H9 (cell line): ENCODE measurements at regions not wholly inside any gene's neighbourhood (a gene's known extent, or its start where the extent isn't known, plus 50 kb on each side); places are given as distances from the start of the nearest gene placed in this dataset.

ENCODE experiments used
- DNase-seq: peaks from one replicate; pipeline ENCODE4 v3.0.0-alpha.2; 2017
- H2AFZ ChIP-seq: one replicate; pipeline ENCODE4 v1.6.1; 2013; ENCODE audit warnings: mild to moderate bottlenecking, low read length, control low read depth, moderate library complexity
- H2AK5ac ChIP-seq: 2 replicates; pipeline ENCODE4 v1.6.1; 2013; ENCODE audit warnings: low read length, control low read depth, mixed read lengths; ENCODE audit not compliant: insufficient read length
- H2BK120ac ChIP-seq: one replicate; pipeline ENCODE4 v1.6.1; 2013; ENCODE audit warnings: low read depth, mild to moderate bottlenecking, low read length, control low read depth, inconsistent platforms; ENCODE audit not compliant: poor library complexity, severe bottlenecking
- H2BK12ac ChIP-seq: 2 replicates; pipeline ENCODE4 v1.6.1; 2013; ENCODE audit warnings: low read length, control low read depth, mixed read lengths, low read depth; ENCODE audit not compliant: insufficient read length
- H2BK15ac ChIP-seq: 2 replicates; pipeline ENCODE4 v1.6.1; 2013; ENCODE audit warnings: low read depth, low read length, control low read depth
- H2BK20ac ChIP-seq: one replicate; pipeline ENCODE4 v1.6.1; 2013; ENCODE audit warnings: low read depth, mild to moderate bottlenecking, low read length, control low read depth, inconsistent platforms; ENCODE audit not compliant: poor library complexity, severe bottlenecking
- H2BK5ac ChIP-seq: 2 replicates; pipeline ENCODE4 v1.6.1; 2013; ENCODE audit warnings: low read length, control low read depth, mixed read lengths; ENCODE audit not compliant: insufficient read length
- H3K14ac ChIP-seq: 2 replicates; pipeline ENCODE4 v1.6.1; 2013; ENCODE audit warnings: low read length, control low read depth; ENCODE audit not compliant: insufficient read depth
- H3K18ac ChIP-seq: 2 replicates; pipeline ENCODE4 v1.6.1; 2013; ENCODE audit warnings: low read depth, mild to moderate bottlenecking, mixed read lengths, low read length, control low read depth; ENCODE audit not compliant: insufficient read length
- H3K23ac ChIP-seq: 2 replicates; pipeline ENCODE4 v1.6.1; 2013; ENCODE audit warnings: low read length, control low read depth, mixed read lengths, low read depth; ENCODE audit not compliant: insufficient read length
- H3K23me2 ChIP-seq: 2 replicates; pipeline ENCODE4 v1.6.1; 2013; ENCODE audit warnings: low read depth, mild to moderate bottlenecking, mixed read lengths, low read length, control low read depth; ENCODE audit not compliant: insufficient read length, poor library complexity, severe bottlenecking
- H3K27ac ChIP-seq: 2 replicates; pipeline ENCODE4 v1.5.1; 2013; ENCODE audit warnings: low read length, control low read depth, mixed read lengths, low read depth; ENCODE audit not compliant: insufficient read length
- H3K27me3 ChIP-seq: 2 replicates; pipeline ENCODE4 v1.6.1; 2013; ENCODE audit warnings: low read length, control low read depth, inconsistent platforms; ENCODE audit not compliant: insufficient read depth
- H3K4ac ChIP-seq: 2 replicates; pipeline ENCODE4 v1.6.1; 2013; ENCODE audit warnings: low read depth, mild to moderate bottlenecking, control low read depth, inconsistent platforms, low read length, moderate library complexity
- H3K4me1 ChIP-seq: 2 replicates; pipeline ENCODE4 v1.6.1; 2013; ENCODE audit warnings: low read length, control low read depth, inconsistent platforms; ENCODE audit not compliant: insufficient read depth
- H3K4me2 ChIP-seq: 2 replicates; pipeline ENCODE4 v1.6.1; 2013; ENCODE audit warnings: low read length, control low read depth, mixed read lengths; ENCODE audit not compliant: insufficient read length, insufficient read depth
- H3K56ac ChIP-seq: 2 replicates; pipeline ENCODE4 v1.6.1; 2013; ENCODE audit warnings: low read depth, mild to moderate bottlenecking, mixed read lengths, low read length, control low read depth; ENCODE audit not compliant: insufficient read length
- H3K79me1 ChIP-seq: 2 replicates; pipeline ENCODE4 v1.6.1; 2013; ENCODE audit warnings: low read depth, mild to moderate bottlenecking, moderate library complexity, low read length, control low read depth, inconsistent platforms; ENCODE audit not compliant: insufficient read depth, poor library complexity, severe bottlenecking
- H3K79me2 ChIP-seq: 2 replicates; pipeline ENCODE4 v1.6.1; 2013; ENCODE audit warnings: low read length, control low read depth, inconsistent platforms; ENCODE audit not compliant: insufficient read depth
- H3K9ac ChIP-seq: 2 replicates; pipeline ENCODE4 v1.6.1; 2013; ENCODE audit warnings: low read length, control low read depth, mixed read lengths; ENCODE audit not compliant: insufficient read length; ENCODE audit errors: extremely low read depth
- H3K9me3 ChIP-seq: one replicate; pipeline ENCODE4 v1.6.1; 2013; ENCODE audit warnings: low read depth, low read length, inconsistent platforms; ENCODE audit not compliant: control insufficient read depth
- H3T11ph ChIP-seq: one replicate; pipeline ENCODE4 v1.6.1; 2013; ENCODE audit warnings: mild to moderate bottlenecking, low read length, control low read depth, inconsistent platforms
- H4K20me1 ChIP-seq: one replicate; pipeline ENCODE4 v1.6.1; 2013; ENCODE audit not compliant: control insufficient read depth, insufficient read length, insufficient read depth
- H4K5ac ChIP-seq: 2 replicates; pipeline ENCODE4 v1.6.1; 2013; ENCODE audit warnings: low read depth, mild to moderate bottlenecking, mixed read lengths, low read length, control low read depth; ENCODE audit not compliant: insufficient read length
- H4K8ac ChIP-seq: replicated peaks from 2 replicates; pipeline ENCODE4 v1.6.1; 2013; ENCODE audit warnings: low read length, control low read depth, mixed read lengths, low read depth; ENCODE audit not compliant: insufficient read length
- H4K91ac ChIP-seq: 2 replicates; pipeline ENCODE4 v1.6.1; 2013; ENCODE audit warnings: low read depth, mild to moderate bottlenecking, moderate library complexity, mixed read lengths, low read length, control low read depth; ENCODE audit not compliant: insufficient read length
- H3K27ac Mint-ChIP-seq, 3 experiments: 2 replicates in 2 of 3; 3 replicates in 1 of 3; pipeline ENCODE4 v1.8.0; 2020 to 2021; ENCODE audit warnings: mixed read lengths in 3 of 3, mild to moderate bottlenecking in 1 of 3, moderate library complexity in 1 of 3
- H3K27me3 Mint-ChIP-seq: 2 replicates; pipeline ENCODE4 v1.8.0; 2021; ENCODE audit warnings: low read depth, mild to moderate bottlenecking, moderate library complexity, mixed read lengths
- H3K36me3 Mint-ChIP-seq, 3 experiments: 2 replicates in 2 of 3; 3 replicates in 1 of 3; pipeline ENCODE4 v1.8.0; 2020 to 2021; ENCODE audit warnings: low read depth in 3 of 3, mixed read lengths in 3 of 3; ENCODE audit not compliant: insufficient read depth in 1 of 3
- H3K4me1 Mint-ChIP-seq, 2 experiments: 2 replicates each; pipeline ENCODE4 v1.8.0; 2020; ENCODE audit warnings: mixed read lengths in 2 of 2
- H3K4me3 Mint-ChIP-seq, 2 experiments: 2 replicates in 1 of 2; 3 replicates in 1 of 2; pipeline ENCODE4 v1.8.0; 2020 to 2021; ENCODE audit warnings: mild to moderate bottlenecking in 2 of 2, mixed read lengths in 2 of 2, moderate library complexity in 1 of 2
- H3K9me3 Mint-ChIP-seq, 2 experiments: 2 replicates in 1 of 2; 3 replicates in 1 of 2; pipeline ENCODE4 v1.8.0; 2020; ENCODE audit warnings: mild to moderate bottlenecking in 2 of 2, mixed read lengths in 2 of 2, moderate library complexity in 1 of 2
- WGBS: extraction: QIAGEN DNeasy Blood & Tissue Kit; methylation state at CpG from one replicate; pipeline ENCODE4 v1.1.7; 2013; ENCODE audit warnings: missing lambda C conversion rate, low lambda C conversion rate, mixed read lengths; ENCODE audit not compliant: insufficient read length; ENCODE audit errors: extremely low coverage; 5-methylcytosine and 5-hydroxymethylcytosine counted together
- TF ChIP-seq, protein P1 (sequence below): fragments of 200-600 bp; sonication (generic); conservative IDR thresholded peaks from 3 replicates; pipeline ENCODE4 v1.8.0; 2021; ENCODE audit warnings: antibody characterized with exemption, mild to moderate bottlenecking

DNA sequence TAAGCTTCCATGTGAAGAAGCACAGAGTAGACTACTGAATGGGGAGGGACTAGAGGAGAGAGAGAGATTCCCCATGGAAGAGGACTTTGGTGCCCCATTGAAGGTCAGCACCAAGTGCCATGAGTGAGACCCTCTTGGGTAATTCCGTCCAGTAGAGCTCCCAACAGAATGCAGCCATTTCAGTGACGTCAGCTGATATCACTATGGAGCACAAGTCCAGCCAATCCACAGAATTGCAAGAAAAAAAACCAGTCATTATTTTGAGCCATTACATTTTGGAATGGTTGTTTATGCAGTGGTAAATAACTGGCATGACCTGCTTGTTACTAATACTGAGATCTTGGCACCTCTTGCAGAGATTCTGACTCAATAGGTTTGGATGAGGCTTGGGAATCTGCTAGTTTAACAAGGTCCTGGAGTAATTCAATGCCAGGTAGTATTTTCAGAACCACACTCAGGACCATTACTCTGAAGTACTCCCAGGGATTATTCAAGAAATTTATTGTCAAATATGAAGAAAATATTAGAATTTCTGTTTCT is 52.6 kb upstream of the SP8 start:
- H3K14ac ChIP-seq, result no peak overlapping the region
- TF ChIP-seq, protein P1, sequence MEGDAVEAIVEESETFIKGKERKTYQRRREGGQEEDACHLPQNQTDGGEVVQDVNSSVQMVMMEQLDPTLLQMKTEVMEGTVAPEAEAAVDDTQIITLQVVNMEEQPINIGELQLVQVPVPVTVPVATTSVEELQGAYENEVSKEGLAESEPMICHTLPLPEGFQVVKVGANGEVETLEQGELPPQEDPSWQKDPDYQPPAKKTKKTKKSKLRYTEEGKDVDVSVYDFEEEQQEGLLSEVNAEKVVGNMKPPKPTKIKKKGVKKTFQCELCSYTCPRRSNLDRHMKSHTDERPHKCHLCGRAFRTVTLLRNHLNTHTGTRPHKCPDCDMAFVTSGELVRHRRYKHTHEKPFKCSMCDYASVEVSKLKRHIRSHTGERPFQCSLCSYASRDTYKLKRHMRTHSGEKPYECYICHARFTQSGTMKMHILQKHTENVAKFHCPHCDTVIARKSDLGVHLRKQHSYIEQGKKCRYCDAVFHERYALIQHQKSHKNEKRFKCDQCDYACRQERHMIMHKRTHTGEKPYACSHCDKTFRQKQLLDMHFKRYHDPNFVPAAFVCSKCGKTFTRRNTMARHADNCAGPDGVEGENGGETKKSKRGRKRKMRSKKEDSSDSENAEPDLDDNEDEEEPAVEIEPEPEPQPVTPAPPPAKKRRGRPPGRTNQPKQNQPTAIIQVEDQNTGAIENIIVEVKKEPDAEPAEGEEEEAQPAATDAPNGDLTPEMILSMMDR, result no peak
- WGBS, result no CpG with 5 or more reads among the region's 2 CpGs
- no peak overlapping the region for H2BK120ac ChIP-seq
- H3K27ac ChIP-seq, result no peak overlapping the region
- Mint-ChIP-seq H3K9me3 (no peaks in the 10 kb centered on the region), H3K36me3 (no peaks in the 10 kb centered on the region), H3K4me1 (peaks cover 6 to 21% of the 10 kb centered on the region in 2 experiments), H3K27me3 (no peaks in the 10 kb centered on the region), H3K27ac (no peak overlapping the region), H3K4me3 (no peak overlapping the region)
- no peak overlapping the region for H3K9ac ChIP-seq
- no peak overlapping the region for H3K18ac ChIP-seq
- no peaks in the 10 kb centered on the region for H3K79me2 ChIP-seq
- no peak overlapping the region for H2BK20ac ChIP-seq
- H3K4me1 ChIP-seq, result no peaks in the 10 kb centered on the region
- no peak overlapping the region for H2BK5ac ChIP-seq
- no peak overlapping the region for H3K23ac ChIP-seq
- no peak overlapping the region for H3T11ph ChIP-seq
- H3K56ac ChIP-seq, result no peak overlapping the region
- H2AK5ac ChIP-seq, result no peak overlapping the region
- H4K20me1 ChIP-seq, result no peaks in the 10 kb centered on the region
- DNase-seq, result no peak
- no peak overlapping the region for H2AFZ ChIP-seq
- no peak overlapping the region for H4K91ac ChIP-seq
- no peak overlapping the region for H2BK15ac ChIP-seq
- H3K4me2 ChIP-seq, result no peak overlapping the region
- no peak overlapping the region for H3K4ac ChIP-seq
- no peak overlapping the region for H2BK12ac ChIP-seq
- H4K5ac ChIP-seq, result no peak overlapping the region
- no peak overlapping the region for H4K8ac ChIP-seq
- no peaks in the 10 kb centered on the region for H3K27me3 ChIP-seq
- H3K9me3 ChIP-seq, result no peaks in the 10 kb centered on the region
- H3K79me1 ChIP-seq, result no peaks in the 10 kb centered on the region
- H3K23me2 ChIP-seq, result no peaks in the 10 kb centered on the region
